Immature natural killer cell (primary cell): ENCODE measurements at regions not wholly inside any gene's neighbourhood (a gene's known extent, or its start where the extent isn't known, plus 50 kb on each side); places are given as distances from the start of the nearest gene placed in this dataset.
"Not testable (repeated sequence)": the region's sequence is repeated elsewhere in the genome, so short reads cannot be mapped to it uniquely, and the experiment has no call there.

Experiments used
- DNase-seq, 3 donors: peaks; one replicate each; pipeline ENCODE4 v3.0.0; 2022; ENCODE audit warnings: mixed read lengths in 1 of 3
- H3K27ac Mint-ChIP-seq, 6 donors: one replicate each; pipeline ENCODE4 v1.8.0; 2020; ENCODE audit warnings: mixed read lengths in 6 of 6, mild to moderate bottlenecking in 5 of 6, inconsistent platforms in 4 of 6, moderate library complexity in 3 of 6
- H3K27me3 Mint-ChIP-seq, 3 donors: one replicate each; pipeline ENCODE4 v1.8.0; 2020 to 2021; ENCODE audit warnings: low read depth in 3 of 3, mild to moderate bottlenecking in 3 of 3, mixed read lengths in 3 of 3, moderate library complexity in 3 of 3, inconsistent platforms in 1 of 3
- H3K36me3 Mint-ChIP-seq, 3 donors: one replicate each; pipeline ENCODE4 v1.8.0; 2020; ENCODE audit warnings: mixed read lengths in 3 of 3, inconsistent platforms in 2 of 3, mild to moderate bottlenecking in 2 of 3
- H3K4me1 Mint-ChIP-seq, 2 donors: one replicate each; pipeline ENCODE4 v1.8.0; 2020; ENCODE audit warnings: inconsistent platforms in 2 of 2, mild to moderate bottlenecking in 2 of 2, mixed read lengths in 2 of 2, moderate library complexity in 1 of 2
- H3K4me3 Mint-ChIP-seq, 5 donors: one replicate each; pipeline ENCODE4 v1.8.0; 2020; ENCODE audit warnings: mild to moderate bottlenecking in 5 of 5, mixed read lengths in 5 of 5, inconsistent platforms in 3 of 5, moderate library complexity in 3 of 5
- H3K9me3 Mint-ChIP-seq, 6 donors: one replicate each; pipeline ENCODE4 v1.8.0; 2020; ENCODE audit warnings: mild to moderate bottlenecking in 6 of 6, mixed read lengths in 6 of 6, inconsistent platforms in 4 of 6, moderate library complexity in 3 of 6

- peaks cover 27 to 37% (median 31%) of the 10 kb centered on the region in 6 donors for H3K9me3 Mint-ChIP-seq
- not testable (repeated sequence) for H3K27me3 Mint-ChIP-seq, H3K27ac Mint-ChIP-seq, DNase-seq, H3K4me1 Mint-ChIP-seq, H3K4me3 Mint-ChIP-seq
- peaks cover 14 to 24% (median 16%) of the 10 kb centered on the region in 3 donors for H3K36me3 Mint-ChIP-seq
Measured at GRCh38 chr2:91422102-91422501, 2730.6 kb downstream of the RPIA start.

- H3K36me3 Mint-ChIP-seq, result peaks cover 9 to 12% (median 10%) of the 10 kb centered on the region in 3 donors
- H3K9me3 Mint-ChIP-seq, result peaks cover 12 to 19% (median 16%) of the 10 kb centered on the region in 6 donors
- DNase-seq, H3K27ac Mint-ChIP-seq, H3K4me1 Mint-ChIP-seq, H3K27me3 Mint-ChIP-seq, H3K4me3 Mint-ChIP-seq: not testable (repeated sequence)
Measured at GRCh38 chr2:91427148-91427547, 2735.7 kb downstream of the RPIA start.

DNA sequence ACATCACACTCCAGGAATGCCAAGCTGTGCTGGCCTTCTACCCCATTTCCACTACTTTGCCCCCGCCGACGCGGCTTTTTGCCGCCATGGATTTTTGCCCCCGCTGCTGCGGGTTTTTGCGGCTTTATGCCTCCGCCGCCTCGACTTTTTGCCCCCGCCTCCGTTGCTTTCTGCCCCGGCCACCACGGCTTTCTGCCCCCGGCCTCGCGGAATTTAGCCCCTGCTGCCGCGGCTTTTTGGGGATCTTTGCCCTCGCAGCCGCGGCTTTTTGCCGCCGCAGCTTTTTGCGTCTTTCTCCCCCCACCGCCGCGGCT is 2750.4 kb downstream of the RPIA start:
- not testable (repeated sequence) for DNase-seq, H3K36me3 Mint-ChIP-seq

DNA sequence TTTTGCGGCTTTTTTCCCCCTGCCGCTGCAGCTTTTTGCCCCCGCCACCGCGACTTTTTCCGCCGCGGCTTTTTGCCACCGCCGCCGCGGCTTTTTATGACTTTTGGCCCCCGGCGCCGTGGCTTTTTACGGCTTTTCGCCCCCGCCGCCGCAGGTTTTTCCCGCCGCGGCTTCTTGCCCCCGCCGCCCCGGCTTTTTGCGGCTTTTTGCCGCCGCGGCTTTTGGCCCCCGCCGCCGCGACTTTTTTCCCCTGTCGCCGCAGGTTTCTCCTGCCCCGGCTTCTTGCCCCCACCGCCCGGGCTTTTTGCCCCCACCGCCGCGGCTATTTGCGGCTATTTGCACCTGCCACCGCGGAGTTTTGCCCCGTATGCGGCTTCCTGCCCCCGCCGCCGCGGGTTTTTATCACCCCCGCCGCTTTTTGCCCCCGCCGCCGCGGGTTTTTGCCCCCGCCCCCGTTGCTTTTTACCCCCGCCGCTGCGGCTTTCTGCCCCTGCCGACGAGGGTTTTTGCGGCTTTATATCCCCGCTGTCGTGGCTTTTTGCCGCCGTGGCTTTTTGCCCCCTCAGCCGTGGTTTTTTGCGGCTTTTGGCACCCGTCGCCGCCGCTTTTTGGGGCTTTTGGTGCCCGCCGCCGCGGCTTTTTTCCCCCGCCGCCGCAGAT is 2750.9 kb downstream of the RPIA start:
- Mint-ChIP-seq H3K36me3 (peaks cover 5 to 7% (median 6%) of the 10 kb centered on the region in 3 donors), H3K4me1 (no peaks in the 10 kb centered on the region), H3K27ac (no peak overlapping the region), H3K27me3 (peaks cover 7 to 17% (median 17%) of the 10 kb centered on the region in 3 donors), H3K4me3 (no peak overlapping the region), H3K9me3 (peaks cover 6 to 14% (median 10%) of the 10 kb centered on the region in 6 donors)
- peak in 2 of 3 donors; percentile 6 to 12 for DNase-seq

More for the DNA sequence above, 2750.4 kb downstream of the RPIA start:
- H3K4me1 Mint-ChIP-seq, H3K4me3 Mint-ChIP-seq, H3K27ac Mint-ChIP-seq: not testable (repeated sequence)
- peaks cover 7 to 17% (median 17%) of the 10 kb centered on the region in 3 donors for H3K27me3 Mint-ChIP-seq
- H3K9me3 Mint-ChIP-seq, result peaks cover 6 to 13% (median 9%) of the 10 kb centered on the region in 6 donors

- not testable (repeated sequence) for H3K4me3 Mint-ChIP-seq
Measured at GRCh38 chr2:91442906-91443729, 2751.6 kb downstream of the RPIA start.

GRCh38 chr2:91443730-91444115 is 2752.2 kb downstream of the RPIA start:
- Mint-ChIP-seq H3K27me3 (peaks cover 7 to 17% (median 17%) of the 10 kb centered on the region in 3 donors), H3K9me3 (peaks cover 6 to 13% (median 10%) of the 10 kb centered on the region in 6 donors)
- not testable (repeated sequence) for H3K4me1 Mint-ChIP-seq, H3K4me3 Mint-ChIP-seq, DNase-seq, H3K36me3 Mint-ChIP-seq, H3K27ac Mint-ChIP-seq

More at GRCh38 chr2:91442906-91443729, 2751.6 kb downstream of the RPIA start:
- not testable (repeated sequence) for H3K4me1 Mint-ChIP-seq, H3K36me3 Mint-ChIP-seq, H3K27ac Mint-ChIP-seq, DNase-seq
- Mint-ChIP-seq H3K27me3 (peaks cover 7 to 17% (median 17%) of the 10 kb centered on the region in 3 donors), H3K9me3 (peaks cover 6 to 14% (median 10%) of the 10 kb centered on the region in 6 donors)

DNA sequence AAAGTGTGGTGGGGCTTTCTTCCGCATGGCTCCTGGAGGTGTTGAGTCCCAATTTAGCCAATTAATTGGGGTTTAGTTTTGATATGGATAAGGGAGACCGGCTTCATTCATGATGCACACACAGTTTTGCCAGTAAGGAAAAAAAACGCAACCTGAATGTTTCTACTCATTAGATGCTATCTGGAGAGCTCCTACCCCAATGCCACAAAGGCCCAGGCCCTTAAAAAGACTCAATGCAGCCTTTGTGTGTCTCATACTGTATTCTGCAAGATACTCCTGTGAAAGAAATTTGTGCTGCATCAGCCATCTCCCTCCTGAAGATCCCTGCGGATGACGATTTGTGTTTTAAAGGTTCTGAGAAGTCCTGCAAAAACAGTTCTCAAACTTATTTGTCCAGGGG is 2754.2 kb downstream of the RPIA start:
- not testable (repeated sequence) for H3K4me1 Mint-ChIP-seq, DNase-seq, H3K36me3 Mint-ChIP-seq, H3K4me3 Mint-ChIP-seq, H3K27ac Mint-ChIP-seq
- peaks cover 6 to 13% (median 10%) of the 10 kb centered on the region in 6 donors for H3K9me3 Mint-ChIP-seq
- peaks cover 7 to 17% (median 15%) of the 10 kb centered on the region in 3 donors for H3K27me3 Mint-ChIP-seq

DNA sequence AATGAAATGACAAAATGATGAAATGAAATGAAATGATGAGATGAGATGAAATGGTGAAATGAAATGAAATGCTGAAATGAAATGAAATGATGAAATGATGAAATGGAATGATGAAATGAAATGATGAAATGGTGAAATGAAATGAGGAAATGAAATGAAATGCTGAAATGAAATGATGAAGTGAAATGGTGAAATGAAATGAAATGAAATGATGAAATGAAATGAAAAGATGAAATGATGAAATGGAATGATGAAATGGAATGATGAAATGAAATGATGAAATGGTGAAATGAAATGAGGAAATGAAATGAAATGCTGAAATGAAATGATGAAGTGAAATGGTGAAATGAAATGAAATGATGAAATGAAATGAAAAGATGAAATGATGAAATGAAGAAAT is 2755.0 kb downstream of the RPIA start:
- H3K4me3 Mint-ChIP-seq, DNase-seq, H3K36me3 Mint-ChIP-seq, H3K27ac Mint-ChIP-seq, H3K4me1 Mint-ChIP-seq: not testable (repeated sequence)
- peaks cover 6 to 13% (median 10%) of the 10 kb centered on the region in 6 donors for H3K9me3 Mint-ChIP-seq
- peaks cover 7 to 17% (median 15%) of the 10 kb centered on the region in 3 donors for H3K27me3 Mint-ChIP-seq

GRCh38 chr2:91446915-91447314 is 2755.4 kb downstream of the RPIA start:
- DNase-seq, H3K4me3 Mint-ChIP-seq, H3K4me1 Mint-ChIP-seq, H3K36me3 Mint-ChIP-seq, H3K27ac Mint-ChIP-seq: not testable (repeated sequence)
- Mint-ChIP-seq H3K9me3 (peaks cover 6 to 13% (median 10%) of the 10 kb centered on the region in 6 donors), H3K27me3 (peaks cover 7 to 15% (median 13%) of the 10 kb centered on the region in 3 donors)

DNA sequence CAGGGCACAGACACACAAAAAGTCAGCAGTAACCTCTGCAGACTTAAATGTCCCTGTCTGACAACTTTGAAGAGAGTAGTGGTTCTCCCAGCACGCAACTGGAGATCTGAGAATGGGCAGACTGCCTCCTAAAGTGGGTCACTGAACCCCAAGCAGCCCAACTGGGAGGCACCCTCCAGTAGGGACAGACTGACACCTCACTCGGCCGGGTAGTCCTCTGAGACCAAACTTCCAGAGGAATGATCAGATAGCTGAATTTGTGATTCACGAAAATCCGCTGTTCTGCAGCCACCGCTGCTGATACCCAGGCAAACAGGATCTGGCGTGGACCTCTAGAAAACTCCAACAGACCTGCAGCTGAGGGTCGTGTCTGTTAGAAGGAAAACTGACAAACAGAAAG is 2756.0 kb downstream of the RPIA start:
- H3K9me3 Mint-ChIP-seq, result peaks cover 6 to 13% (median 10%) of the 10 kb centered on the region in 6 donors
- DNase-seq, H3K27ac Mint-ChIP-seq, H3K4me1 Mint-ChIP-seq, H3K36me3 Mint-ChIP-seq, H3K4me3 Mint-ChIP-seq: not testable (repeated sequence)
- peaks cover 7 to 13% (median 7%) of the 10 kb centered on the region in 3 donors for H3K27me3 Mint-ChIP-seq

- not testable (repeated sequence) for H3K27me3 Mint-ChIP-seq, H3K27ac Mint-ChIP-seq, H3K4me3 Mint-ChIP-seq, DNase-seq, H3K9me3 Mint-ChIP-seq, H3K4me1 Mint-ChIP-seq, H3K36me3 Mint-ChIP-seq
Measured at GRCh38 chr2:91462292-91462691, 2770.8 kb downstream of the RPIA start.

- H3K27ac Mint-ChIP-seq, DNase-seq, H3K4me3 Mint-ChIP-seq, H3K27me3 Mint-ChIP-seq, H3K36me3 Mint-ChIP-seq, H3K4me1 Mint-ChIP-seq, H3K9me3 Mint-ChIP-seq: not testable (repeated sequence)
Measured at GRCh38 chr2:91463007-91463406, 2771.5 kb downstream of the RPIA start.

DNA sequence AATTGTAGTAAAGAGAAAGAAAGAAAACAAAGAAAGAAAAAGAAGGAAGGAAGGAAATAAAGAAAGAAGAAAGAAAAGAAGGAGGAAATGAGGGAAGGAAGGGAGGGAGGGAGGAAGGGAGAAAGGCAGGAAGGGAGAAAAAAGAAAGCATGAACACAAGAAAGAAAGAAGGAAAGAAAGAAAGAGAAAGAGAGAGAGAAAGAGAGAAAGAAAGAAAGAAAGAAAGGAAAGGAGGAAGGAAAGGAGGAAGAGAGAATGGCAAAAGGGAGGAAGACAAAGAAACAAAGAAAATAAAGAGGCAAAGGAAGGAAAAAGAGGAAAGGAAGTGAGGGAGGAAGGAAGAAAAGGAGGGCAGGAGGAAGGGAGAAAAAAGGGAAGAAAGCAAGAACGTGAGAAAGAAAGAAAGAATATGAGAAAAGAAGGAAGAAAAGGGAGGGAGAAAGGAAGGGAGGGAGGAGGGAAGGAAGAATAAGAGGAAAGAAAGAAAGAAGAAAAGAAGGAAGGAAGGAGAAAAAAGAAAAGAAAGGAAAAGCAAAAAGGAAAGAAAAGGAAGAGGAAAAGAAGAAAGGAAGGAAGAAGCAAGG is 2775.4 kb downstream of the RPIA start:
- not testable (repeated sequence) for H3K4me3 Mint-ChIP-seq, H3K9me3 Mint-ChIP-seq, DNase-seq, H3K27ac Mint-ChIP-seq, H3K27me3 Mint-ChIP-seq, H3K4me1 Mint-ChIP-seq, H3K36me3 Mint-ChIP-seq
